ENCODE measurements at regions not wholly inside any gene's neighbourhood (a gene's known extent, or its start where the extent isn't known, plus 50 kb on each side); places are given as distances from the start of the nearest gene placed in this dataset.

GRCh38 chr22:47391169-47392053 lies 629.0 kb downstream of the TBC1D22A start:
- DNase-seq (ENCODE audit: low read depth): no peak

GRCh38 chr22:47390026-47390970 lies 627.8 kb downstream of the TBC1D22A start:
- DNase-seq (ENCODE audit: low read depth): no peak

GRCh38 chr22:47389201-47389600 lies 626.8 kb downstream of the TBC1D22A start:
- DNase-seq (ENCODE audit: low read depth): no peak

- DNase-seq (ENCODE audit: low read depth): no peak
Observed at GRCh38 chr22:47388778-47389177, 626.3 kb downstream of the TBC1D22A start.

- DNase-seq (ENCODE audit: low read depth): no peak
Observed at GRCh38 chr22:47388331-47388730, 625.9 kb downstream of the TBC1D22A start.

- DNase-seq (ENCODE audit: low read depth): no peak
Observed at GRCh38 chr22:47386812-47387510, 624.5 kb downstream of the TBC1D22A start.

- no peak for DNase-seq (ENCODE audit: low read depth)
Observed at GRCh38 chr22:47384977-47385376, 622.5 kb downstream of the TBC1D22A start.

GRCh38 chr22:47382164-47382890 lies 619.9 kb downstream of the TBC1D22A start:
- DNase-seq (ENCODE audit: low read depth): no peak

- no peak for DNase-seq (ENCODE audit: low read depth)
Observed at GRCh38 chr22:47381240-47381639, 618.8 kb downstream of the TBC1D22A start.

GRCh38 chr22:47380692-47381091 lies 618.2 kb downstream of the TBC1D22A start:
- no peak for DNase-seq (ENCODE audit: low read depth)

- no peak for DNase-seq (ENCODE audit: low read depth)
Observed at GRCh38 chr22:47379037-47379436, 616.6 kb downstream of the TBC1D22A start.

GRCh38 chr22:47377926-47378560 lies 615.6 kb downstream of the TBC1D22A start:
- DNase-seq (ENCODE audit: low read depth): no peak

GRCh38 chr22:47376901-47377505 lies 614.6 kb downstream of the TBC1D22A start:
- DNase-seq (ENCODE audit: low read depth): no peak

- DNase-seq (ENCODE audit: low read depth): no peak
Observed at GRCh38 chr22:47376322-47376700, 613.9 kb downstream of the TBC1D22A start.

- no peak for DNase-seq (ENCODE audit: low read depth)
Observed at GRCh38 chr22:47375621-47376321, 613.3 kb downstream of the TBC1D22A start.

GRCh38 chr22:47374901-47375575 lies 612.6 kb downstream of the TBC1D22A start:
- no peak for DNase-seq (ENCODE audit: low read depth)

- no peak for DNase-seq (ENCODE audit: low read depth)
Observed at GRCh38 chr22:47374273-47374771, 611.9 kb downstream of the TBC1D22A start.

- no peak for DNase-seq (ENCODE audit: low read depth)
Observed at GRCh38 chr22:47373648-47374272, 611.3 kb downstream of the TBC1D22A start.

Data from activated T-helper 1 cell treated with Interleukin-2 at 50 U/mL for 16 hours (primary cell).